B cell (primary cell): ENCODE measurements at regions not wholly inside any gene's neighbourhood (a gene's known extent, or its start where the extent isn't known, plus 50 kb on each side); places are given as distances from the start of the nearest gene placed in this dataset.

Experiments used
- ATAC-seq: fragments of 200-7000 bp; cut with Tn5 transposase; one replicate; pipeline ENCODE4 v1.10.0; 2021; ENCODE audit warnings: low read depth, mild to moderate bottlenecking, moderate number of reproducible peaks, moderate library complexity
- CTCF ChIA-PET: fragments of 350-600 bp; sonication (Branson Sonifier 250); formaldehyde crosslinking; loops from one replicate; lab custom pipeline; 2021; ENCODE audit warnings: antibody characterized with exemption, inconsistent platforms; lab: Charles Lee
- POLR2A ChIA-PET: fragments of 350-600 bp; sonication (Branson Sonifier 250); formaldehyde crosslinking; loops from one replicate; lab custom pipeline; 2021; ENCODE audit warnings: antibody characterized with exemption; lab: Charles Lee
- DNase-seq: peaks from one replicate; pipeline ENCODE4 v3.0.0; 2013
- H2AFZ ChIP-seq: 2 replicates; pipeline ENCODE4 v1.6.1; 2012; ENCODE audit warnings: mild to moderate bottlenecking, low read depth, low read length; ENCODE audit not compliant: insufficient read depth, poor library complexity, severe bottlenecking
- H3K27ac ChIP-seq, 2 donors: 1 replicate in 1 of 2; 2 replicates in 1 of 2; pipeline ENCODE4 v1.5.1; 2012 to 2013; ENCODE audit warnings: low read length in 2 of 2, mild to moderate bottlenecking in 2 of 2, moderate library complexity in 1 of 2
- H3K27me3 ChIP-seq, 4 experiments: fragments of 200-600 bp in 1 of 4; sonication (generic) in 1 of 4; replicated peaks in 1 of 4; 1 replicate in 2 of 4; 2 replicates in 2 of 4; pipeline versions ENCODE4 v1.6.1 to v1.7.0; 2013 to 2016; ENCODE audit warnings: low read length in 3 of 4, mild to moderate bottlenecking in 2 of 4, mixed read lengths in 1 of 4, moderate library complexity in 1 of 4; ENCODE audit not compliant: insufficient read depth in 4 of 4, control insufficient read depth in 3 of 4; ENCODE audit errors: control extremely low read depth in 1 of 4
- H3K36me3 ChIP-seq, 2 experiments: replicated peaks in 1 of 2; 1 replicate in 1 of 2; 2 replicates in 1 of 2; pipeline versions ENCODE4 v1.6.1 to v1.7.1; 2013; ENCODE audit warnings: low read length in 1 of 2; ENCODE audit not compliant: insufficient read depth in 2 of 2, control insufficient read depth in 1 of 2; ENCODE audit errors: control extremely low read depth in 1 of 2, extremely low read depth in 1 of 2
- H3K4me1 ChIP-seq, 2 donors: fragments of 200-600 bp in 1 of 2; sonication (generic) in 1 of 2; 1 replicate in 1 of 2; 2 replicates in 1 of 2; pipeline versions ENCODE4 v1.5.1 to v1.6.1; 2013 to 2017; ENCODE audit warnings: low read length in 2 of 2; ENCODE audit not compliant: control insufficient read depth in 2 of 2, insufficient read depth in 2 of 2
- H3K4me2 ChIP-seq: replicated peaks from 2 replicates; pipeline ENCODE3; 2012; ENCODE audit warnings: mild to moderate bottlenecking, low read depth, low read length; ENCODE audit not compliant: poor library complexity, severe bottlenecking
- H3K4me3 ChIP-seq, 5 experiments: fragments of 200-600 bp in 1 of 5; sonication (generic) in 1 of 5; 1 replicate in 3 of 5; 2 replicates in 2 of 5; pipeline versions ENCODE4 v1.5.1 to v1.7.0; 2011 to 2016; ENCODE audit warnings: low read length in 4 of 5, mild to moderate bottlenecking in 4 of 5, low read depth in 2 of 5, control low read depth in 1 of 5, moderate library complexity in 1 of 5; ENCODE audit not compliant: insufficient read depth in 1 of 5; ENCODE audit errors: control extremely low read depth in 1 of 5, extremely low read depth in 1 of 5
- H3K79me2 ChIP-seq: fragments of 200-600 bp; sonication (generic); one replicate; pipeline ENCODE4 v1.6.0; 2016; ENCODE audit warnings: low read length; ENCODE audit not compliant: control insufficient read depth, insufficient read depth
- H3K9ac ChIP-seq: fragments of 200-600 bp; sonication (generic); 2 replicates; pipeline ENCODE4 v1.6.1; 2017; ENCODE audit warnings: mild to moderate bottlenecking, low read length, moderate library complexity
- H3K9me3 ChIP-seq, 3 donors: one replicate each; pipeline versions ENCODE4 v1.6.1 to v1.7.1; 2013; ENCODE audit warnings: low read length in 2 of 3; ENCODE audit not compliant: control insufficient read depth in 2 of 3, insufficient read depth in 1 of 3; ENCODE audit errors: control extremely low read depth in 1 of 3
- H4K20me1 ChIP-seq: 2 replicates; pipeline ENCODE4 v1.6.0; 2012; ENCODE audit warnings: mild to moderate bottlenecking, low read length; ENCODE audit not compliant: insufficient read depth, control insufficient read depth, poor library complexity, severe bottlenecking
- H3K27ac Mint-ChIP-seq: one replicate; pipeline ENCODE4 v1.8.0; 2021; ENCODE audit warnings: mixed read lengths
- H3K27me3 Mint-ChIP-seq: one replicate; pipeline ENCODE4 v1.8.0; 2021; ENCODE audit warnings: mixed read lengths
- H3K4me1 Mint-ChIP-seq: one replicate; pipeline ENCODE4 v1.8.0; 2021; ENCODE audit warnings: mixed read lengths
- H3K4me3 Mint-ChIP-seq: one replicate; pipeline ENCODE4 v1.8.0; 2021; ENCODE audit warnings: mixed read lengths
- H3K9me3 Mint-ChIP-seq: one replicate; pipeline ENCODE4 v1.8.0; 2022; ENCODE audit warnings: mixed read lengths; ENCODE audit not compliant: insufficient read depth
- EZH2 ChIP-seq: IDR thresholded peaks from 2 replicates; pipeline ENCODE4 v1.6.1; 2012; ENCODE audit warnings: borderline replicate concordance, low read depth, mild to moderate bottlenecking, moderate library complexity, low read length; ENCODE audit not compliant: insufficient read depth, poor library complexity, severe bottlenecking
- WGBS: methylation state at CpG from one replicate; pipeline ENCODE4 v1.1.5; 2013; ENCODE audit warnings: missing lambda C conversion rate; ENCODE audit not compliant: insufficient coverage; 5-methylcytosine and 5-hydroxymethylcytosine counted together
- intact Hi-C: fragments of 100-400 bp; cut with micrococcal nuclease; formaldehyde crosslinking; loops from one replicate; pipeline ENCODE4 v1.10.0; 2022
- TF ChIP-seq, protein P1 (sequence below): fragments of 200-600 bp; IDR thresholded peaks from one replicate; pipeline ENCODE4 v1.8.0; 2022; ENCODE audit warnings: antibody characterized with exemption, mild to moderate bottlenecking

DNA sequence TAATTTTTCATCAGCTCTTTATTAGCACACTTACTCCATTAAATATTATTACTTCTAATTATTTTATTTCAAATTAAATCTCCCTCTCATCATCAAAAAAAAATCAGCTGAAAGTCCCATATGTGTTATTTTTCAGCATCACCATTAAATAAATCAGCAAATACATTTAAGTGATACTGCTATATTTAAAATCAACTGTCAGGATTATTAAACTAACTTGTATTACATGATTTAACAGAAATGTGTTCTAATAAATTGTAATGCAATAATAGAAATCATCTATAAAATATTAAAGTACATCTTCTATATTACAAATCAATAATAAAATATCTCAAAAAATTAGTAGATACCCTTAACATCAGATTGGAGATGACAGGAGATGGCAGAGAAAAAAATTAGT is 538.6 kb upstream of the MIR17HG start:
- Histone ChIP-seq H3K4me1 (no peaks in the 10 kb centered on the region), H3K36me3 (no peaks in the 10 kb centered on the region), H3K9me3 (peaks cover 0 to 6% (median 0%) of the 10 kb centered on the region in 3 donors), H3K9ac (no peak overlapping the region), H3K4me2 (no peak overlapping the region), H3K79me2 (no peaks in the 10 kb centered on the region), H3K27me3 (no peaks in the 10 kb centered on the region), H2AFZ (no peak overlapping the region), H3K27ac (no peak overlapping the region), H4K20me1 (no peaks in the 10 kb centered on the region), H3K4me3 (no peak overlapping the region)
- intact Hi-C loops, result no loop called here
- TF ChIP-seq, protein P1, sequence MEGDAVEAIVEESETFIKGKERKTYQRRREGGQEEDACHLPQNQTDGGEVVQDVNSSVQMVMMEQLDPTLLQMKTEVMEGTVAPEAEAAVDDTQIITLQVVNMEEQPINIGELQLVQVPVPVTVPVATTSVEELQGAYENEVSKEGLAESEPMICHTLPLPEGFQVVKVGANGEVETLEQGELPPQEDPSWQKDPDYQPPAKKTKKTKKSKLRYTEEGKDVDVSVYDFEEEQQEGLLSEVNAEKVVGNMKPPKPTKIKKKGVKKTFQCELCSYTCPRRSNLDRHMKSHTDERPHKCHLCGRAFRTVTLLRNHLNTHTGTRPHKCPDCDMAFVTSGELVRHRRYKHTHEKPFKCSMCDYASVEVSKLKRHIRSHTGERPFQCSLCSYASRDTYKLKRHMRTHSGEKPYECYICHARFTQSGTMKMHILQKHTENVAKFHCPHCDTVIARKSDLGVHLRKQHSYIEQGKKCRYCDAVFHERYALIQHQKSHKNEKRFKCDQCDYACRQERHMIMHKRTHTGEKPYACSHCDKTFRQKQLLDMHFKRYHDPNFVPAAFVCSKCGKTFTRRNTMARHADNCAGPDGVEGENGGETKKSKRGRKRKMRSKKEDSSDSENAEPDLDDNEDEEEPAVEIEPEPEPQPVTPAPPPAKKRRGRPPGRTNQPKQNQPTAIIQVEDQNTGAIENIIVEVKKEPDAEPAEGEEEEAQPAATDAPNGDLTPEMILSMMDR, result no peak
- no peak for TF ChIP-seq EZH2
- DNase-seq (no peak), ATAC-seq (no peak)
- ChIA-PET CTCF (no interaction called here), POLR2A (no interaction called here)
- no peaks in the 10 kb centered on the region for H3K4me1 Mint-ChIP-seq
- H3K4me3 Mint-ChIP-seq, result no peak overlapping the region
- H3K9me3 Mint-ChIP-seq, result no peaks in the 10 kb centered on the region
- H3K27ac Mint-ChIP-seq, result no peak overlapping the region
- H3K27me3 Mint-ChIP-seq, result no peaks in the 10 kb centered on the region

DNA sequence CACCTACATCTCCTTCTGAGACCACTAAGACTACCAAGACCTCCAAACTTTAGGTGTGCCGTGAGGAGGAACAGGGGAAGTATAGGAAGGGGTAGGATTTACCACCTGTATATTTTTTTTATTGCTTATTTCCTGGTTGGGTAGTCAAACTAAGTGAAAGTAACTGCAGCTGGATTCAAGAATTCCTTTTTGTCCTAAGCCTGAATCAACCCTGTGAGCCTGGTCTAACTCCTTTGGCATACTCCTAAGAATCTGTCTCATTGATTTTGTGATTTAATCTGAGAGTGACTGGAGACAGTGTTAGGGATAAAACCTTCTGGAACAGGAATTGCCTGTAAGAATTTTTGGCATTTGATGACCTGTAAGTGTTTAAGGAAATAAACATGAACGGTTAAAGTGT is 523.5 kb upstream of the MIR17HG start:
- ChIA-PET POLR2A (no interaction called here), CTCF (no interaction called here)
- Mint-ChIP-seq H3K4me1 (no peaks in the 10 kb centered on the region), H3K27me3 (no peaks in the 10 kb centered on the region), H3K9me3 (peaks cover 6% of the 10 kb centered on the region), H3K27ac (no peak overlapping the region), H3K4me3 (no peak overlapping the region)
- no peak overlapping the region for H3K4me3 ChIP-seq
- no peak overlapping the region for H3K27ac ChIP-seq
- 0% methylated on average over 1 of the region's 2 CpGs for WGBS
- H3K9ac ChIP-seq, result no peak overlapping the region
- H3K4me2 ChIP-seq, result no peak overlapping the region
- H3K36me3 ChIP-seq, result no peaks in the 10 kb centered on the region
- intact Hi-C loops, result no loop called here
- H3K9me3 ChIP-seq, result no peaks in the 10 kb centered on the region
- TF ChIP-seq, protein P1, result no peak
- no peak for TF ChIP-seq EZH2
- no peaks in the 10 kb centered on the region for H3K79me2 ChIP-seq
- no peaks in the 10 kb centered on the region for H3K27me3 ChIP-seq
- no peak for DNase-seq
- ATAC-seq, result no peak
- H3K4me1 ChIP-seq, result no peaks in the 10 kb centered on the region
- no peaks in the 10 kb centered on the region for H4K20me1 ChIP-seq
- no peak overlapping the region for H2AFZ ChIP-seq
